Inflammatory macrophage (primary cell): ENCODE measurements at regions not wholly inside any gene's neighbourhood (a gene's known extent, or its start where the extent isn't known, plus 50 kb on each side); places are given as distances from the start of the nearest gene placed in this dataset.

Experiments used
- DNase-seq, 2 donors: peaks; one replicate each; pipeline ENCODE4 v3.0.0-alpha.2; 2020 to 2022

GRCh38 chr12:90303771-90304170 is 595.1 kb upstream of the ATP2B1 start:
- DNase-seq: no peak

- no peak for DNase-seq
Measured at GRCh38 chr12:90301561-90302133, 593.0 kb upstream of the ATP2B1 start.

GRCh38 chr12:90301095-90301494 is 592.5 kb upstream of the ATP2B1 start:
- no peak for DNase-seq

- no peak for DNase-seq
Measured at GRCh38 chr12:90299666-90300065, 591.0 kb upstream of the ATP2B1 start.

- DNase-seq: no peak
Measured at GRCh38 chr12:90299121-90299520, 590.5 kb upstream of the ATP2B1 start.

- DNase-seq: no peak
Measured at GRCh38 chr12:90298289-90298948, 589.8 kb upstream of the ATP2B1 start.

- no peak for DNase-seq
Measured at GRCh38 chr12:90295858-90296257, 587.2 kb upstream of the ATP2B1 start.

- DNase-seq: no peak
Measured at GRCh38 chr12:90292183-90292582, 583.5 kb upstream of the ATP2B1 start.

GRCh38 chr12:90290980-90291975 is 582.6 kb upstream of the ATP2B1 start:
- no peak for DNase-seq

- DNase-seq: no peak
Measured at GRCh38 chr12:90287585-90287984, 578.9 kb upstream of the ATP2B1 start.

- DNase-seq: no peak
Measured at GRCh38 chr12:90281154-90281868, 572.7 kb upstream of the ATP2B1 start.

- peak; percentile 54 to 63 for DNase-seq
Measured at GRCh38 chr12:90280564-90281058, 572.0 kb upstream of the ATP2B1 start.

GRCh38 chr12:90280033-90280432 is 571.4 kb upstream of the ATP2B1 start:
- peak in 1 of 2 donors; percentile 6 for DNase-seq

- no peak for DNase-seq
Measured at GRCh38 chr12:90275088-90275487, 566.5 kb upstream of the ATP2B1 start.

GRCh38 chr12:90274407-90274806 is 565.8 kb upstream of the ATP2B1 start:
- no peak for DNase-seq

- DNase-seq: no peak
Measured at GRCh38 chr12:90268574-90268973, 559.9 kb upstream of the ATP2B1 start.

GRCh38 chr12:90262251-90262650 is 553.6 kb upstream of the ATP2B1 start:
- DNase-seq: no peak

- DNase-seq: no peak
Measured at GRCh38 chr12:90261283-90261682, 552.6 kb upstream of the ATP2B1 start.

- no peak for DNase-seq
Measured at GRCh38 chr12:90260136-90260535, 551.5 kb upstream of the ATP2B1 start.

- DNase-seq: no peak
Measured at GRCh38 chr12:90257927-90258624, 549.4 kb upstream of the ATP2B1 start.

- no peak for DNase-seq
Measured at GRCh38 chr12:90254796-90255195, 546.2 kb upstream of the ATP2B1 start.

GRCh38 chr12:90253674-90254181 is 545.1 kb upstream of the ATP2B1 start:
- peak; percentile 64 to 75 for DNase-seq
